HCT116 (cell line): ENCODE measurements at regions not wholly inside any gene's neighbourhood (a gene's known extent, or its start where the extent isn't known, plus 50 kb on each side); places are given as distances from the start of the nearest gene placed in this dataset.

ENCODE experiments used
- ATAC-seq: fragments of 200-7000 bp; cut with Tn5 transposase; 2 replicates; pipeline ENCODE4 v1.9.1; 2020; ENCODE audit warnings: mild to moderate bottlenecking, moderate library complexity
- BruUV-seq: library from RNA; stranded (reverse); fragments of 400-500 nt; replicated peaks from 2 replicates; lab custom pipeline; 2021; lab: Mats Ljungman, UMichigan
- CTCF ChIA-PET: fragments of 300-600 bp; sonication (Branson Sonifier 250); formaldehyde crosslinking; loops from one replicate; lab custom pipeline; 2021; ENCODE audit warnings: antibody characterized with exemption; lab: Charles Lee
- POLR2A ChIA-PET: fragments of 300-600, 350-600 bp; sonication (Branson Sonifier 250); formaldehyde crosslinking; loops from one replicate; lab custom pipeline; 2021; ENCODE audit warnings: antibody characterized with exemption; lab: Charles Lee
- RAD21 ChIA-PET, 2 experiments: fragments of 300-600 bp; sonication (Branson Sonifier 250); formaldehyde crosslinking; loops; one replicate each; lab custom pipeline; 2023; ENCODE audit warnings: low total read pairs in 2 of 2; ENCODE audit not compliant: uncharacterized antibody in 2 of 2, unreplicated experiment in 2 of 2, low non-redundant PET in 1 of 2; lab: Charles Lee
- DNase-seq: peaks from one replicate; pipeline ENCODE4 v3.0.0-alpha.2; 2010; ENCODE audit warnings: low read depth, low spot score
- H2AFZ ChIP-seq: fragments of 200-600 bp; shearing (Covaris generic), sonication (generic); 2 replicates; pipeline ENCODE4 v1.6.1; 2017; ENCODE audit warnings: low read depth, mixed run types, mixed read lengths, antibody characterized with exemption, low read length; ENCODE audit not compliant: poor library complexity, severe bottlenecking
- H3K27ac ChIP-seq: 2 replicates; pipeline ENCODE4 v1.5.1; 2012; ENCODE audit warnings: low read depth, low read length
- H3K27me3 ChIP-seq: fragments of 200-600 bp; sonication (generic); 2 replicates; pipeline ENCODE4 v1.6.1; 2016; ENCODE audit warnings: mixed run types, low read length, mixed read lengths; ENCODE audit not compliant: insufficient read depth
- H3K36me3 ChIP-seq, 2 experiments: fragments of 200-500 bp in 1 of 2; fragments of 200-600 bp in 1 of 2; sonication (Bioruptor generic) in 1 of 2; sonication (generic) in 1 of 2; 2 replicates each; pipeline versions ENCODE4 v1.5.1 to v1.6.1; 2014 to 2016; ENCODE audit warnings: low read length in 2 of 2, inconsistent platforms in 1 of 2, mixed read lengths in 1 of 2, mixed run types in 1 of 2; ENCODE audit not compliant: insufficient read depth in 2 of 2, control insufficient read depth in 1 of 2
- H3K4me1 ChIP-seq, 2 experiments: fragments of 200-600 bp in 1 of 2; sonication (generic) in 1 of 2; 2 replicates each; pipeline versions ENCODE4 v1.5.1 to v1.6.1; 2012 to 2017; ENCODE audit warnings: low read length in 2 of 2, inconsistent platforms in 1 of 2, mild to moderate bottlenecking in 1 of 2, mixed read lengths in 1 of 2, mixed run types in 1 of 2, moderate library complexity in 1 of 2; ENCODE audit not compliant: insufficient read depth in 2 of 2, control insufficient read depth in 1 of 2
- H3K4me2 ChIP-seq: fragments of 200-600 bp; sonication (generic); 2 replicates; pipeline ENCODE4 v1.6.1; 2017; ENCODE audit warnings: mixed run types, low read length, mixed read lengths
- H3K4me3 ChIP-seq, 2 experiments: fragments of 200-600 bp in 1 of 2; sonication (generic) in 1 of 2; replicated peaks in 1 of 2; 2 replicates each; pipeline ENCODE4 v1.5.1; 2011 to 2016; ENCODE audit warnings: low read length in 2 of 2, control low read depth in 1 of 2, low read depth in 1 of 2, mild to moderate bottlenecking in 1 of 2, mixed read lengths in 1 of 2, mixed run types in 1 of 2
- H3K79me2 ChIP-seq: fragments of 200-600 bp; sonication (generic); 2 replicates; pipeline ENCODE4 v1.6.1; 2017; ENCODE audit warnings: mild to moderate bottlenecking, mixed run types, low read length, moderate library complexity, mixed read lengths; ENCODE audit not compliant: insufficient read depth
- H3K9ac ChIP-seq: fragments of 200-600 bp; sonication (generic); 2 replicates; pipeline ENCODE4 v1.6.1; 2016; ENCODE audit warnings: low read length, mixed read lengths
- H3K9me2 ChIP-seq: fragments of 200-600 bp; sonication (generic), shearing (Covaris generic); 2 replicates; pipeline ENCODE4 v1.6.1; 2017; ENCODE audit warnings: mixed run types, mild to moderate bottlenecking, moderate library complexity; ENCODE audit not compliant: insufficient read depth
- H3K9me3 ChIP-seq, 2 experiments: fragments of 200-500 bp in 1 of 2; fragments of 200-600 bp in 1 of 2; sonication (Bioruptor generic) in 1 of 2; sonication (generic) in 1 of 2; 2 replicates each; pipeline ENCODE4 v1.6.1; 2014 to 2017; ENCODE audit warnings: low read length in 2 of 2, mixed read lengths in 2 of 2, inconsistent platforms in 1 of 2, low read depth in 1 of 2, mild to moderate bottlenecking in 1 of 2, mixed run types in 1 of 2, moderate library complexity in 1 of 2; ENCODE audit not compliant: control insufficient read depth in 1 of 2, insufficient read depth in 1 of 2
- H4K20me1 ChIP-seq: fragments of 200-600 bp; sonication (generic), shearing (Covaris generic); 2 replicates; pipeline ENCODE4 v1.6.1; 2017; ENCODE audit warnings: mixed run types, mild to moderate bottlenecking, moderate library complexity; ENCODE audit not compliant: insufficient read depth
- CBX3 ChIP-seq: IDR thresholded peaks from 2 replicates; pipeline ENCODE4 v1.6.1; 2012; ENCODE audit warnings: low read depth
- CEBPB ChIP-seq: IDR thresholded peaks from 2 replicates; pipeline ENCODE4 v1.6.1; 2012; ENCODE audit warnings: low read depth
- EGR1 ChIP-seq: IDR thresholded peaks from 2 replicates; pipeline ENCODE4 v1.6.1; 2012; ENCODE audit warnings: low read depth
- ELF1 ChIP-seq: IDR thresholded peaks from 2 replicates; pipeline ENCODE4 v1.6.1; 2012; ENCODE audit warnings: low read depth, borderline replicate concordance
- EZH2 ChIP-seq: fragments of 200-600 bp; sonication (generic); IDR thresholded peaks from 2 replicates; pipeline ENCODE4 v1.6.1; 2017; ENCODE audit warnings: antibody characterized with exemption, mixed run types
- EZH2phosphoT487 ChIP-seq: fragments of 200-600 bp; IDR thresholded peaks from 2 replicates; pipeline ENCODE4 v1.6.1; 2018; ENCODE audit warnings: antibody characterized with exemption, borderline replicate concordance
- FOSL1 ChIP-seq: IDR thresholded peaks from 2 replicates; pipeline ENCODE4 v1.6.1; 2012; ENCODE audit warnings: low read depth
- JUND ChIP-seq: IDR thresholded peaks from 2 replicates; pipeline ENCODE4 v1.6.1; 2012
- POLR2AphosphoS5 ChIP-seq: IDR thresholded peaks from 2 replicates; pipeline ENCODE4 v1.6.1; 2011; ENCODE audit warnings: mild to moderate bottlenecking, low read depth, low read length, moderate library complexity
- RAD21 ChIP-seq: IDR thresholded peaks from 2 replicates; pipeline ENCODE4 v1.6.1; 2012; ENCODE audit warnings: low read depth, mild to moderate bottlenecking
- SIN3A ChIP-seq: IDR thresholded peaks from 2 replicates; pipeline ENCODE4 v1.6.1; 2012; ENCODE audit warnings: low read depth
- SRF ChIP-seq: IDR thresholded peaks from 2 replicates; pipeline ENCODE4 v1.6.1; 2012; ENCODE audit warnings: low read depth
- TCF7L2 ChIP-seq: IDR thresholded peaks from 2 replicates; pipeline ENCODE4 v1.7.0; 2011; ENCODE audit warnings: borderline replicate concordance, inconsistent platforms; ENCODE audit not compliant: insufficient read depth, insufficient read length; ENCODE audit errors: extremely low read depth
- YY1 ChIP-seq: IDR thresholded peaks from 2 replicates; pipeline ENCODE4 v1.6.1; 2011; ENCODE audit warnings: low read length, low read depth, moderate library complexity, mild to moderate bottlenecking; ENCODE audit not compliant: insufficient replicate concordance; ENCODE audit errors: extremely low read depth
- ZBTB33 ChIP-seq: IDR thresholded peaks from 2 replicates; pipeline ENCODE4 v1.6.1; 2011; ENCODE audit warnings: mild to moderate bottlenecking, low read length, moderate library complexity; ENCODE audit not compliant: insufficient replicate concordance; ENCODE audit errors: extremely low read depth
- ZFX ChIP-seq: fragments of 450-650 bp; IDR thresholded peaks from 2 replicates; pipeline ENCODE4 v1.6.1; 2017
- ZNF274 ChIP-seq: fragments of 200-500 bp; sonication (Bioruptor generic); IDR thresholded peaks from 2 replicates; pipeline ENCODE4 v1.6.1; 2014; ENCODE audit warnings: mild to moderate bottlenecking, low read depth, low read length, inconsistent platforms
- intact Hi-C: fragments of 100-400 bp; cut with micrococcal nuclease; formaldehyde crosslinking; loops from 2 replicates; pipeline ENCODE4 v1.10.0; 2022
- TF ChIP-seq, protein P1 (sequence below): IDR thresholded peaks from 2 replicates; pipeline ENCODE4 v1.6.1; 2012; ENCODE audit warnings: low read depth
- TF ChIP-seq, protein P2 (sequence below), 3 experiments: fragments of 200-600 bp in 1 of 3; sonication (generic) in 1 of 3; IDR thresholded peaks in 2 of 3; conservative IDR thresholded peaks in 1 of 3; 2 replicates each; pipeline ENCODE4 v1.5.1; 2012 to 2017; ENCODE audit warnings: low read depth in 2 of 3, low read length in 2 of 3, antibody characterized with exemption in 1 of 3, borderline replicate concordance in 1 of 3, control low read depth in 1 of 3, mild to moderate bottlenecking in 1 of 3, mixed read lengths in 1 of 3, mixed run types in 1 of 3, moderate library complexity in 1 of 3; ENCODE audit not compliant: insufficient read depth in 1 of 3
- TF ChIP-seq, protein P3 (sequence below): IDR thresholded peaks from 2 replicates; pipeline ENCODE4 v1.6.1; 2012

DNA sequence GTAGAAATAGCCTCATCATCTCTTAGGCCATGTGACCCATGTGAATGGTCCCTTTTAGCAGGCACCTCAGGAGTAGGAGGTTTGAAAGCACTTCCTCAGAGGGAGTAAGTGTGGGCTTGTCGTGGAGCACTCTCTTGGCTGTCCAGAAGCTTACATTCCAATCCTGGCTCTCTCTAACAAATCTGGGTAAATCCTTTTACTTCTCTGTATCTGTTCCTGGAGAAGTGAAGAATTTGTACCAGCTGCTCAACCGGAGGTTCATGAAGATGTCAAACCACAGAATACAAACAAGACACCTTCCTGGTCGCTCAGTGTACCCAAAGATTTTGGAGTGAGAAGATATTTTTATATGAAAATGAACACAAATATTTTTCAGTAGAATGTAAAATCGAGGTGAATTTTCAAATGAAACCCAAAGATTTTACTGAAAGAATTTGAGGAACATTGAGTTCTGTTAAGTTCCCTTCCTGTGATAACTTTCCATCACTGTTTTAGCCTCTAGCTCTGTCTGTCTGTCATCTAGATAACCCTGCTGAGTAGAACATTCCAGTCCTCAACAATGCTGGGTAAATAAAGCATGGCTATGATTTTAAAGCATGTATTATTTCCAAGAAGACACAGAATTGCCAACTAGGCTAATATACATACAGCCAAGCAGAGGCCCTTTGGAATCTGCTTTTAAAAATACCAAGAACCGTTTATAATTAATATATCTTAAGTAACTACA, 263.9 kb upstream of the RGS6 start:
- Histone ChIP-seq H3K4me1 (no peaks in the 10 kb centered on the region), H3K9me2 (no peaks in the 10 kb centered on the region), H3K27ac (no peak overlapping the region), H2AFZ (no peak overlapping the region), H3K4me3 (no peak overlapping the region), H3K9me3 (no peaks in the 10 kb centered on the region), H3K4me2 (no peak overlapping the region), H3K79me2 (no peaks in the 10 kb centered on the region), H4K20me1 (no peaks in the 10 kb centered on the region), H3K9ac (no peak overlapping the region), H3K27me3 (no peaks in the 10 kb centered on the region)
- CTCF ChIA-PET: no interaction called here
- DNase-seq (no peak), ATAC-seq (no peak)
- BruUV-seq: no TSS peak
- RAD21 ChIA-PET: no interaction called here
- TF ChIP-seq TCF7L2 (no peak), ZFX (no peak), EZH2phosphoT487 (no peak), CBX3 (no peak), FOSL1 (no peak), SIN3A (no peak), JUND (no peak), POLR2AphosphoS5 (no peak), ELF1 (no peak), ZNF274 (no peak), ZBTB33 (no peak), EZH2 (no peak), CEBPB (no peak), SRF (no peak), EGR1 (no peak), YY1 (no peak), RAD21 (no peak)
- TF ChIP-seq, protein P1, sequence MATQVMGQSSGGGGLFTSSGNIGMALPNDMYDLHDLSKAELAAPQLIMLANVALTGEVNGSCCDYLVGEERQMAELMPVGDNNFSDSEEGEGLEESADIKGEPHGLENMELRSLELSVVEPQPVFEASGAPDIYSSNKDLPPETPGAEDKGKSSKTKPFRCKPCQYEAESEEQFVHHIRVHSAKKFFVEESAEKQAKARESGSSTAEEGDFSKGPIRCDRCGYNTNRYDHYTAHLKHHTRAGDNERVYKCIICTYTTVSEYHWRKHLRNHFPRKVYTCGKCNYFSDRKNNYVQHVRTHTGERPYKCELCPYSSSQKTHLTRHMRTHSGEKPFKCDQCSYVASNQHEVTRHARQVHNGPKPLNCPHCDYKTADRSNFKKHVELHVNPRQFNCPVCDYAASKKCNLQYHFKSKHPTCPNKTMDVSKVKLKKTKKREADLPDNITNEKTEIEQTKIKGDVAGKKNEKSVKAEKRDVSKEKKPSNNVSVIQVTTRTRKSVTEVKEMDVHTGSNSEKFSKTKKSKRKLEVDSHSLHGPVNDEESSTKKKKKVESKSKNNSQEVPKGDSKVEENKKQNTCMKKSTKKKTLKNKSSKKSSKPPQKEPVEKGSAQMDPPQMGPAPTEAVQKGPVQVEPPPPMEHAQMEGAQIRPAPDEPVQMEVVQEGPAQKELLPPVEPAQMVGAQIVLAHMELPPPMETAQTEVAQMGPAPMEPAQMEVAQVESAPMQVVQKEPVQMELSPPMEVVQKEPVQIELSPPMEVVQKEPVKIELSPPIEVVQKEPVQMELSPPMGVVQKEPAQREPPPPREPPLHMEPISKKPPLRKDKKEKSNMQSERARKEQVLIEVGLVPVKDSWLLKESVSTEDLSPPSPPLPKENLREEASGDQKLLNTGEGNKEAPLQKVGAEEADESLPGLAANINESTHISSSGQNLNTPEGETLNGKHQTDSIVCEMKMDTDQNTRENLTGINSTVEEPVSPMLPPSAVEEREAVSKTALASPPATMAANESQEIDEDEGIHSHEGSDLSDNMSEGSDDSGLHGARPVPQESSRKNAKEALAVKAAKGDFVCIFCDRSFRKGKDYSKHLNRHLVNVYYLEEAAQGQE: no peak
- TF ChIP-seq, protein P2, sequence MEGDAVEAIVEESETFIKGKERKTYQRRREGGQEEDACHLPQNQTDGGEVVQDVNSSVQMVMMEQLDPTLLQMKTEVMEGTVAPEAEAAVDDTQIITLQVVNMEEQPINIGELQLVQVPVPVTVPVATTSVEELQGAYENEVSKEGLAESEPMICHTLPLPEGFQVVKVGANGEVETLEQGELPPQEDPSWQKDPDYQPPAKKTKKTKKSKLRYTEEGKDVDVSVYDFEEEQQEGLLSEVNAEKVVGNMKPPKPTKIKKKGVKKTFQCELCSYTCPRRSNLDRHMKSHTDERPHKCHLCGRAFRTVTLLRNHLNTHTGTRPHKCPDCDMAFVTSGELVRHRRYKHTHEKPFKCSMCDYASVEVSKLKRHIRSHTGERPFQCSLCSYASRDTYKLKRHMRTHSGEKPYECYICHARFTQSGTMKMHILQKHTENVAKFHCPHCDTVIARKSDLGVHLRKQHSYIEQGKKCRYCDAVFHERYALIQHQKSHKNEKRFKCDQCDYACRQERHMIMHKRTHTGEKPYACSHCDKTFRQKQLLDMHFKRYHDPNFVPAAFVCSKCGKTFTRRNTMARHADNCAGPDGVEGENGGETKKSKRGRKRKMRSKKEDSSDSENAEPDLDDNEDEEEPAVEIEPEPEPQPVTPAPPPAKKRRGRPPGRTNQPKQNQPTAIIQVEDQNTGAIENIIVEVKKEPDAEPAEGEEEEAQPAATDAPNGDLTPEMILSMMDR (IDR thresholded peaks at IDR 0.05 in 2 of 3, conservative IDR thresholded peaks at IDR 0.05 in 1 of 3; ENCODE audit: borderline replicate concordance in 1 of 3, insufficient read depth in 1 of 3, low read depth in 2 of 3, low read length in 2 of 3): no peak
- TF ChIP-seq, protein P3, sequence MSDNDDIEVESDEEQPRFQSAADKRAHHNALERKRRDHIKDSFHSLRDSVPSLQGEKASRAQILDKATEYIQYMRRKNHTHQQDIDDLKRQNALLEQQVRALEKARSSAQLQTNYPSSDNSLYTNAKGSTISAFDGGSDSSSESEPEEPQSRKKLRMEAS: no peak
- TF ChIP-seq, all 23 proteins: peak for 0
- peaks cover 0 to 2% of the 10 kb centered on the region in 2 experiments; a peak in 1 of 4 replicates for H3K36me3 ChIP-seq
- intact Hi-C loops: no loop called here
- POLR2A ChIA-PET: no interaction called here
